H9 (cell line): ENCODE measurements at regions not wholly inside any gene's neighbourhood (a gene's known extent, or its start where the extent isn't known, plus 50 kb on each side); places are given as distances from the start of the nearest gene placed in this dataset.

Source experiments
- DNase-seq: peaks from one replicate; pipeline ENCODE4 v3.0.0-alpha.2; 2017
- H2AFZ ChIP-seq: one replicate; pipeline ENCODE4 v1.6.1; 2013; ENCODE audit warnings: mild to moderate bottlenecking, low read length, control low read depth, moderate library complexity
- H2AK5ac ChIP-seq: 2 replicates; pipeline ENCODE4 v1.6.1; 2013; ENCODE audit warnings: low read length, control low read depth, mixed read lengths; ENCODE audit not compliant: insufficient read length
- H2BK120ac ChIP-seq: one replicate; pipeline ENCODE4 v1.6.1; 2013; ENCODE audit warnings: low read depth, mild to moderate bottlenecking, low read length, control low read depth, inconsistent platforms; ENCODE audit not compliant: poor library complexity, severe bottlenecking
- H2BK12ac ChIP-seq: 2 replicates; pipeline ENCODE4 v1.6.1; 2013; ENCODE audit warnings: low read length, control low read depth, mixed read lengths, low read depth; ENCODE audit not compliant: insufficient read length
- H2BK15ac ChIP-seq: 2 replicates; pipeline ENCODE4 v1.6.1; 2013; ENCODE audit warnings: low read depth, low read length, control low read depth
- H2BK20ac ChIP-seq: one replicate; pipeline ENCODE4 v1.6.1; 2013; ENCODE audit warnings: low read depth, mild to moderate bottlenecking, low read length, control low read depth, inconsistent platforms; ENCODE audit not compliant: poor library complexity, severe bottlenecking
- H2BK5ac ChIP-seq: 2 replicates; pipeline ENCODE4 v1.6.1; 2013; ENCODE audit warnings: low read length, control low read depth, mixed read lengths; ENCODE audit not compliant: insufficient read length
- H3K14ac ChIP-seq: 2 replicates; pipeline ENCODE4 v1.6.1; 2013; ENCODE audit warnings: low read length, control low read depth; ENCODE audit not compliant: insufficient read depth
- H3K18ac ChIP-seq: 2 replicates; pipeline ENCODE4 v1.6.1; 2013; ENCODE audit warnings: low read depth, mild to moderate bottlenecking, mixed read lengths, low read length, control low read depth; ENCODE audit not compliant: insufficient read length
- H3K23ac ChIP-seq: 2 replicates; pipeline ENCODE4 v1.6.1; 2013; ENCODE audit warnings: low read length, control low read depth, mixed read lengths, low read depth; ENCODE audit not compliant: insufficient read length
- H3K23me2 ChIP-seq: 2 replicates; pipeline ENCODE4 v1.6.1; 2013; ENCODE audit warnings: low read depth, mild to moderate bottlenecking, mixed read lengths, low read length, control low read depth; ENCODE audit not compliant: insufficient read length, poor library complexity, severe bottlenecking
- H3K27ac ChIP-seq: 2 replicates; pipeline ENCODE4 v1.5.1; 2013; ENCODE audit warnings: low read length, control low read depth, mixed read lengths, low read depth; ENCODE audit not compliant: insufficient read length
- H3K27me3 ChIP-seq: 2 replicates; pipeline ENCODE4 v1.6.1; 2013; ENCODE audit warnings: low read length, control low read depth, inconsistent platforms; ENCODE audit not compliant: insufficient read depth
- H3K4ac ChIP-seq: 2 replicates; pipeline ENCODE4 v1.6.1; 2013; ENCODE audit warnings: low read depth, mild to moderate bottlenecking, control low read depth, inconsistent platforms, low read length, moderate library complexity
- H3K4me1 ChIP-seq: 2 replicates; pipeline ENCODE4 v1.6.1; 2013; ENCODE audit warnings: low read length, control low read depth, inconsistent platforms; ENCODE audit not compliant: insufficient read depth
- H3K4me2 ChIP-seq: 2 replicates; pipeline ENCODE4 v1.6.1; 2013; ENCODE audit warnings: low read length, control low read depth, mixed read lengths; ENCODE audit not compliant: insufficient read length, insufficient read depth
- H3K56ac ChIP-seq: 2 replicates; pipeline ENCODE4 v1.6.1; 2013; ENCODE audit warnings: low read depth, mild to moderate bottlenecking, mixed read lengths, low read length, control low read depth; ENCODE audit not compliant: insufficient read length
- H3K79me1 ChIP-seq: 2 replicates; pipeline ENCODE4 v1.6.1; 2013; ENCODE audit warnings: low read depth, mild to moderate bottlenecking, moderate library complexity, low read length, control low read depth, inconsistent platforms; ENCODE audit not compliant: insufficient read depth, poor library complexity, severe bottlenecking
- H3K79me2 ChIP-seq: 2 replicates; pipeline ENCODE4 v1.6.1; 2013; ENCODE audit warnings: low read length, control low read depth, inconsistent platforms; ENCODE audit not compliant: insufficient read depth
- H3K9ac ChIP-seq: 2 replicates; pipeline ENCODE4 v1.6.1; 2013; ENCODE audit warnings: low read length, control low read depth, mixed read lengths; ENCODE audit not compliant: insufficient read length; ENCODE audit errors: extremely low read depth
- H3K9me3 ChIP-seq: one replicate; pipeline ENCODE4 v1.6.1; 2013; ENCODE audit warnings: low read depth, low read length, inconsistent platforms; ENCODE audit not compliant: control insufficient read depth
- H3T11ph ChIP-seq: one replicate; pipeline ENCODE4 v1.6.1; 2013; ENCODE audit warnings: mild to moderate bottlenecking, low read length, control low read depth, inconsistent platforms
- H4K20me1 ChIP-seq: one replicate; pipeline ENCODE4 v1.6.1; 2013; ENCODE audit not compliant: control insufficient read depth, insufficient read length, insufficient read depth
- H4K5ac ChIP-seq: 2 replicates; pipeline ENCODE4 v1.6.1; 2013; ENCODE audit warnings: low read depth, mild to moderate bottlenecking, mixed read lengths, low read length, control low read depth; ENCODE audit not compliant: insufficient read length
- H4K8ac ChIP-seq: replicated peaks from 2 replicates; pipeline ENCODE4 v1.6.1; 2013; ENCODE audit warnings: low read length, control low read depth, mixed read lengths, low read depth; ENCODE audit not compliant: insufficient read length
- H4K91ac ChIP-seq: 2 replicates; pipeline ENCODE4 v1.6.1; 2013; ENCODE audit warnings: low read depth, mild to moderate bottlenecking, moderate library complexity, mixed read lengths, low read length, control low read depth; ENCODE audit not compliant: insufficient read length
- H3K27ac Mint-ChIP-seq, 3 experiments: 2 replicates in 2 of 3; 3 replicates in 1 of 3; pipeline ENCODE4 v1.8.0; 2020 to 2021; ENCODE audit warnings: mixed read lengths in 3 of 3, mild to moderate bottlenecking in 1 of 3, moderate library complexity in 1 of 3
- H3K27me3 Mint-ChIP-seq: 2 replicates; pipeline ENCODE4 v1.8.0; 2021; ENCODE audit warnings: low read depth, mild to moderate bottlenecking, moderate library complexity, mixed read lengths
- H3K36me3 Mint-ChIP-seq, 3 experiments: 2 replicates in 2 of 3; 3 replicates in 1 of 3; pipeline ENCODE4 v1.8.0; 2020 to 2021; ENCODE audit warnings: low read depth in 3 of 3, mixed read lengths in 3 of 3; ENCODE audit not compliant: insufficient read depth in 1 of 3
- H3K4me1 Mint-ChIP-seq, 2 experiments: 2 replicates each; pipeline ENCODE4 v1.8.0; 2020; ENCODE audit warnings: mixed read lengths in 2 of 2
- H3K4me3 Mint-ChIP-seq, 2 experiments: 2 replicates in 1 of 2; 3 replicates in 1 of 2; pipeline ENCODE4 v1.8.0; 2020 to 2021; ENCODE audit warnings: mild to moderate bottlenecking in 2 of 2, mixed read lengths in 2 of 2, moderate library complexity in 1 of 2
- H3K9me3 Mint-ChIP-seq, 2 experiments: 2 replicates in 1 of 2; 3 replicates in 1 of 2; pipeline ENCODE4 v1.8.0; 2020; ENCODE audit warnings: mild to moderate bottlenecking in 2 of 2, mixed read lengths in 2 of 2, moderate library complexity in 1 of 2
- TF ChIP-seq, protein P1 (sequence below): fragments of 200-600 bp; sonication (generic); conservative IDR thresholded peaks from 3 replicates; pipeline ENCODE4 v1.8.0; 2021; ENCODE audit warnings: antibody characterized with exemption, mild to moderate bottlenecking

DNA sequence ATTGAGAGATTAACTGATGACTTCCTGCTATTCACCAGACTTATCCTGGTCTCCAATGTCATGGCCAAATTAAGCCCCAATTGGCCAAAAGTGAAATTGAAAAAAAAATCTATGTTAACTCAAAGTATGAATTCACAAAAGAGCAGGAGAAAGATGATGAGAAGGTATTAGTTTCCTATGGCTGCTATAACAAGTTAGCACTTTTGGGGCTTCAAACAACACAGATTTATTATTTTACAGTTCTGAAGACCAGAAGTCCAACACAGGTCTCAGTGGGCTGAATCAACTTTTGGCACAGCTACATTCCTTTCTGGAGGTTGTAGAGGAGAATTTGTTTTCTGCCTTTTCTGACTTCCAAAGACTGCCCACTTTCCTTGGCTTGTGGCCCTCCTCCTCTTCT lies 78.6 kb upstream of the TLE1 start:
- Histone ChIP-seq H2BK20ac (no peak overlapping the region), H3K79me2 (no peaks in the 10 kb centered on the region), H3K79me1 (no peaks in the 10 kb centered on the region), H3K18ac (no peak overlapping the region), H2BK15ac (no peak overlapping the region), H3K14ac (no peak overlapping the region), H3K23ac (no peak overlapping the region), H2BK5ac (no peak overlapping the region), H3K9ac (no peak overlapping the region), H3K9me3 (no peaks in the 10 kb centered on the region), H3T11ph (no peak overlapping the region), H2AK5ac (no peak overlapping the region), H2BK120ac (no peak overlapping the region), H3K27me3 (no peaks in the 10 kb centered on the region), H4K91ac (no peak overlapping the region), H3K27ac (no peak overlapping the region), H2AFZ (no peak overlapping the region), H3K4me1 (no peaks in the 10 kb centered on the region), H4K20me1 (no peaks in the 10 kb centered on the region), H3K23me2 (no peaks in the 10 kb centered on the region), H4K5ac (no peak overlapping the region), H2BK12ac (no peak overlapping the region), H3K4me2 (no peak overlapping the region), H3K4ac (no peak overlapping the region), H3K56ac (no peak overlapping the region), H4K8ac (no peak overlapping the region)
- Mint-ChIP-seq H3K4me1 (peaks cover 0 to 8% of the 10 kb centered on the region in 2 experiments; a peak in 2 of 4 replicates), H3K4me3 (no peak overlapping the region), H3K27ac (no peak overlapping the region), H3K27me3 (no peaks in the 10 kb centered on the region; the same call in none of the 2 replicates), H3K36me3 (peaks cover 0 to 9% (median 0%) of the 10 kb centered on the region in 3 experiments; a peak in 4 of 7 replicates), H3K9me3 (peaks cover 9 to 11% of the 10 kb centered on the region in 2 experiments)
- TF ChIP-seq, protein P1, sequence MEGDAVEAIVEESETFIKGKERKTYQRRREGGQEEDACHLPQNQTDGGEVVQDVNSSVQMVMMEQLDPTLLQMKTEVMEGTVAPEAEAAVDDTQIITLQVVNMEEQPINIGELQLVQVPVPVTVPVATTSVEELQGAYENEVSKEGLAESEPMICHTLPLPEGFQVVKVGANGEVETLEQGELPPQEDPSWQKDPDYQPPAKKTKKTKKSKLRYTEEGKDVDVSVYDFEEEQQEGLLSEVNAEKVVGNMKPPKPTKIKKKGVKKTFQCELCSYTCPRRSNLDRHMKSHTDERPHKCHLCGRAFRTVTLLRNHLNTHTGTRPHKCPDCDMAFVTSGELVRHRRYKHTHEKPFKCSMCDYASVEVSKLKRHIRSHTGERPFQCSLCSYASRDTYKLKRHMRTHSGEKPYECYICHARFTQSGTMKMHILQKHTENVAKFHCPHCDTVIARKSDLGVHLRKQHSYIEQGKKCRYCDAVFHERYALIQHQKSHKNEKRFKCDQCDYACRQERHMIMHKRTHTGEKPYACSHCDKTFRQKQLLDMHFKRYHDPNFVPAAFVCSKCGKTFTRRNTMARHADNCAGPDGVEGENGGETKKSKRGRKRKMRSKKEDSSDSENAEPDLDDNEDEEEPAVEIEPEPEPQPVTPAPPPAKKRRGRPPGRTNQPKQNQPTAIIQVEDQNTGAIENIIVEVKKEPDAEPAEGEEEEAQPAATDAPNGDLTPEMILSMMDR, result no peak
- no peak for DNase-seq
